ENCODE measurements at regions not wholly inside any gene's neighbourhood (a gene's known extent, or its start where the extent isn't known, plus 50 kb on each side); places are given as distances from the start of the nearest gene placed in this dataset.

DNA sequence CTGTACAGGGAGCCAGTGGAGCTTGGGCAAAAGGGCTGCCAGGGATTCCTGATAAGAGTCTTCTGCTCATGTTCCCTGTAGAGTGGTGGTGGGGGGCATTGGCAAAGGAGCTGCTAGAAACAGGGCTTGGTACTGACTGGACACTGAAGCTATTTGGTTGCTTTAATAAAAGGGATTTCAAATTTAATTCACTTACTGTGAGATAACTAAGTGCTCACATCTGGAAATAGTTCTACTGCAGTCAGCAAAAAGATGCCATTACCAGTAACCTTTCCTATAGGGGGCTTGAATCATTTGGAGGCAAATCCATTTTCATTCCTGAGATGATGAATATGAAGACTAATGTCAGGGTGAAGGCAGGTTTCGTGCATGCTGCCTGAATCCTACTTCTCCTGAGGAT lies 94.3 kb upstream of the DOCK10 start:
- no peak for TF ChIP-seq ZNF622 (IDR thresholded peaks at IDR 0.05)
- TF ChIP-seq CHD2 (IDR thresholded peaks at IDR 0.05; ENCODE audit: borderline replicate concordance, low read depth, low read length) = no peak
- TF ChIP-seq IKZF1 (conservative IDR thresholded peaks at IDR 0.05) = no peak
- no peak overlapping the region for H3K4me2 ChIP-seq (ENCODE audit: control insufficient read depth, insufficient read depth)
- H3K27ac ChIP-seq (ENCODE audit: control insufficient read depth, insufficient read depth) = no peak overlapping the region
- BruUV-seq (replicated peaks) = no TSS peak
- ATAC-seq = no peak
- H3K9ac ChIP-seq (ENCODE audit: control insufficient read depth, insufficient read depth, low read length) = no peak overlapping the region
- ChIA-PET RAD21 (ENCODE audit: unreplicated experiment) (no interaction called here), CTCF (no interaction called here), SMC1A (ENCODE audit: uncharacterized antibody, unreplicated experiment) (no interaction called here), POLR2A (no interaction called here)
- no peak for DNase-seq (ENCODE audit: low read depth, low spot score)
- in situ Hi-C loops (cut with MboI) = no loop called here
- intact Hi-C loops (cut with micrococcal nuclease; ENCODE audit: unreplicated experiment) = no loop called here
- H3K9me3 ChIP-seq (replicated peaks; ENCODE audit: control insufficient read depth, insufficient read depth, low read length) = no peaks in the 10 kb centered on the region
- no peak overlapping the region for H3K4me3 ChIP-seq
- H4K20me1 ChIP-seq (ENCODE audit: control insufficient read depth, insufficient read depth) = no peaks in the 10 kb centered on the region
- no peaks in the 10 kb centered on the region for H3K79me2 ChIP-seq (ENCODE audit: control insufficient read depth, insufficient read depth, low read length)
- no peak for FAIRE-seq
- no peaks in the 10 kb centered on the region for H3K36me3 ChIP-seq (ENCODE audit: control insufficient read depth in 2 of 2, insufficient read depth in 2 of 2, low read length in 1 of 2)
- H3K27me3 ChIP-seq (replicated peaks in 1 of 2; ENCODE audit: control insufficient read depth in 2 of 2, insufficient read depth in 2 of 2, low read length in 1 of 2) = no peaks in the 10 kb centered on the region
- 19% methylated on average over 1 of the region's 1 CpG for WGBS (ENCODE audit: insufficient coverage, insufficient replicate concordance, low lambda C conversion rate, missing lambda C conversion rate)
- no peaks in the 10 kb centered on the region for H3K4me1 ChIP-seq (ENCODE audit: control insufficient read depth, insufficient read depth, low read length)
- no peak overlapping the region for H2AFZ ChIP-seq (ENCODE audit: control insufficient read depth, low read depth, low read length)

DNA sequence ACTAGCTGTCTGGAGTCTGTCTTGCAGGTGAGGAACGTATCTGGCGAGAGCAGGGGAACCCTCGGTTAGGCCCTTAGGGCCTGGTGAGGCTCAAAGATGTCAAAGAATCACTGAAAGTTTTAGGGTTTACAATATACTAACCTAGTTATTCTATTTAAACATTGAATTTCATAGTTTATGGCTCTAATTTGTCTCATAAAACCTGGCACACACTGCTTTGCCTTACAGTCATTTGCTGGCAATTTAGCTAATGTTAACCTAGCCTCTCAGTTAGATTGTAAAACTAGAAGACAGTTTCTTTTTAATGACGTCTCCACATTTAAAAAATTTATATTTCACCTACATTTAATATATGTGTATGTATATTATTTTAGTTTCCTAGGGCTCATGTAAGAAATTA lies 89.6 kb upstream of the DOCK10 start:
- no peaks in the 10 kb centered on the region for H3K36me3 ChIP-seq (ENCODE audit: control insufficient read depth in 2 of 2, insufficient read depth in 2 of 2, low read length in 1 of 2)
- H4K20me1 ChIP-seq (ENCODE audit: control insufficient read depth, insufficient read depth) = no peaks in the 10 kb centered on the region
- no peak for DNase-seq (ENCODE audit: low read depth, low spot score)
- no peaks in the 10 kb centered on the region for H3K27me3 ChIP-seq (replicated peaks in 1 of 2; ENCODE audit: control insufficient read depth in 2 of 2, insufficient read depth in 2 of 2, low read length in 1 of 2)
- H3K9me3 ChIP-seq (replicated peaks; ENCODE audit: control insufficient read depth, insufficient read depth, low read length) = no peaks in the 10 kb centered on the region
- no peak for FAIRE-seq
- ATAC-seq = no peak
- intact Hi-C loops (cut with micrococcal nuclease; ENCODE audit: unreplicated experiment) (no loop called here), in situ Hi-C loops (cut with MboI) (no loop called here)
- H3K27ac ChIP-seq (ENCODE audit: control insufficient read depth, insufficient read depth) = no peak overlapping the region
- H3K4me3 ChIP-seq = no peak overlapping the region
- no TSS peak for BruUV-seq (replicated peaks)
- H3K9ac ChIP-seq (ENCODE audit: control insufficient read depth, insufficient read depth, low read length) = no peak overlapping the region
- H2AFZ ChIP-seq (ENCODE audit: control insufficient read depth, low read depth, low read length) = no peak overlapping the region
- CTCF ChIA-PET = interaction anchor here (1.3 to 1.6 kb wide), 2 partner anchors 10 to 151 kb away, joined by 6 read pairs; no protein-coding TSS in a partner anchor
- no peaks in the 10 kb centered on the region for H3K4me1 ChIP-seq (ENCODE audit: control insufficient read depth, insufficient read depth, low read length)
- SMC1A ChIA-PET (ENCODE audit: uncharacterized antibody, unreplicated experiment) = interaction anchor here (0.9 to 2.0 kb wide), 3 partner anchors 8 to 151 kb away, joined by 3 to 7 read pairs (median 4); no protein-coding TSS in a partner anchor
- no peaks in the 10 kb centered on the region for H3K79me2 ChIP-seq (ENCODE audit: control insufficient read depth, insufficient read depth, low read length)
- RAD21 ChIA-PET (ENCODE audit: unreplicated experiment) = no interaction called here
- POLR2A ChIA-PET = no interaction called here
- TF ChIP-seq, protein P1, sequence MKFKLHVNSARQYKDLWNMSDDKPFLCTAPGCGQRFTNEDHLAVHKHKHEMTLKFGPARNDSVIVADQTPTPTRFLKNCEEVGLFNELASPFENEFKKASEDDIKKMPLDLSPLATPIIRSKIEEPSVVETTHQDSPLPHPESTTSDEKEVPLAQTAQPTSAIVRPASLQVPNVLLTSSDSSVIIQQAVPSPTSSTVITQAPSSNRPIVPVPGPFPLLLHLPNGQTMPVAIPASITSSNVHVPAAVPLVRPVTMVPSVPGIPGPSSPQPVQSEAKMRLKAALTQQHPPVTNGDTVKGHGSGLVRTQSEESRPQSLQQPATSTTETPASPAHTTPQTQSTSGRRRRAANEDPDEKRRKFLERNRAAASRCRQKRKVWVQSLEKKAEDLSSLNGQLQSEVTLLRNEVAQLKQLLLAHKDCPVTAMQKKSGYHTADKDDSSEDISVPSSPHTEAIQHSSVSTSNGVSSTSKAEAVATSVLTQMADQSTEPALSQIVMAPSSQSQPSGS (IDR thresholded peaks at IDR 0.05; ENCODE audit: low read length) = no peak
- no peak for TF ChIP-seq HDAC6 (IDR thresholded peaks at IDR 0.05; ENCODE audit: unreplicated experiment)
- no peak for TF ChIP-seq ZNF207 (IDR thresholded peaks at IDR 0.05; ENCODE audit: borderline replicate concordance)
- TF ChIP-seq NFYB (IDR thresholded peaks at IDR 0.05; ENCODE audit: insufficient read depth, low read depth, low read length) = no peak
- no peak for TF ChIP-seq EGR1 (IDR thresholded peaks at IDR 0.05; ENCODE audit: borderline replicate concordance in 1 of 2, low read depth in 2 of 2, low read length in 2 of 2)
- TF ChIP-seq YBX1 (IDR thresholded peaks at IDR 0.05) = no peak
- TF ChIP-seq EED (IDR thresholded peaks at IDR 0.05; ENCODE audit: low read depth) = no peak
- TF ChIP-seq FOXM1 (IDR thresholded peaks at IDR 0.05; ENCODE audit: low read depth, low read length) = no peak
- TF ChIP-seq, protein P2, sequence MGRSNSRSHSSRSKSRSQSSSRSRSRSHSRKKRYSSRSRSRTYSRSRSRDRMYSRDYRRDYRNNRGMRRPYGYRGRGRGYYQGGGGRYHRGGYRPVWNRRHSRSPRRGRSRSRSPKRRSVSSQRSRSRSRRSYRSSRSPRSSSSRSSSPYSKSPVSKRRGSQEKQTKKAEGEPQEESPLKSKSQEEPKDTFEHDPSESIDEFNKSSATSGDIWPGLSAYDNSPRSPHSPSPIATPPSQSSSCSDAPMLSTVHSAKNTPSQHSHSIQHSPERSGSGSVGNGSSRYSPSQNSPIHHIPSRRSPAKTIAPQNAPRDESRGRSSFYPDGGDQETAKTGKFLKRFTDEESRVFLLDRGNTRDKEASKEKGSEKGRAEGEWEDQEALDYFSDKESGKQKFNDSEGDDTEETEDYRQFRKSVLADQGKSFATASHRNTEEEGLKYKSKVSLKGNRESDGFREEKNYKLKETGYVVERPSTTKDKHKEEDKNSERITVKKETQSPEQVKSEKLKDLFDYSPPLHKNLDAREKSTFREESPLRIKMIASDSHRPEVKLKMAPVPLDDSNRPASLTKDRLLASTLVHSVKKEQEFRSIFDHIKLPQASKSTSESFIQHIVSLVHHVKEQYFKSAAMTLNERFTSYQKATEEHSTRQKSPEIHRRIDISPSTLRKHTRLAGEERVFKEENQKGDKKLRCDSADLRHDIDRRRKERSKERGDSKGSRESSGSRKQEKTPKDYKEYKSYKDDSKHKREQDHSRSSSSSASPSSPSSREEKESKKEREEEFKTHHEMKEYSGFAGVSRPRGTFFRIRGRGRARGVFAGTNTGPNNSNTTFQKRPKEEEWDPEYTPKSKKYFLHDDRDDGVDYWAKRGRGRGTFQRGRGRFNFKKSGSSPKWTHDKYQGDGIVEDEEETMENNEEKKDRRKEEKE (IDR thresholded peaks at IDR 0.05) = no peak
- 55% methylated on average over 4 of the region's 4 CpGs for WGBS (ENCODE audit: insufficient coverage, insufficient replicate concordance, low lambda C conversion rate, missing lambda C conversion rate)
- no peak overlapping the region for H3K4me2 ChIP-seq (ENCODE audit: control insufficient read depth, insufficient read depth)
